CD4-positive, alpha-beta T cell treated with Interleukin-21 for 1 hour (primary cell): ENCODE measurements at regions not wholly inside any gene's neighbourhood (a gene's known extent, or its start where the extent isn't known, plus 50 kb on each side); places are given as distances from the start of the nearest gene placed in this dataset.
"Not testable (repeated sequence)": the region's sequence is repeated elsewhere in the genome, so short reads cannot be mapped to it uniquely, and the experiment has no call there.

Source experiments
- DNase-seq: peaks from one replicate; pipeline ENCODE4 v3.0.0-alpha.2; 2020

DNA sequence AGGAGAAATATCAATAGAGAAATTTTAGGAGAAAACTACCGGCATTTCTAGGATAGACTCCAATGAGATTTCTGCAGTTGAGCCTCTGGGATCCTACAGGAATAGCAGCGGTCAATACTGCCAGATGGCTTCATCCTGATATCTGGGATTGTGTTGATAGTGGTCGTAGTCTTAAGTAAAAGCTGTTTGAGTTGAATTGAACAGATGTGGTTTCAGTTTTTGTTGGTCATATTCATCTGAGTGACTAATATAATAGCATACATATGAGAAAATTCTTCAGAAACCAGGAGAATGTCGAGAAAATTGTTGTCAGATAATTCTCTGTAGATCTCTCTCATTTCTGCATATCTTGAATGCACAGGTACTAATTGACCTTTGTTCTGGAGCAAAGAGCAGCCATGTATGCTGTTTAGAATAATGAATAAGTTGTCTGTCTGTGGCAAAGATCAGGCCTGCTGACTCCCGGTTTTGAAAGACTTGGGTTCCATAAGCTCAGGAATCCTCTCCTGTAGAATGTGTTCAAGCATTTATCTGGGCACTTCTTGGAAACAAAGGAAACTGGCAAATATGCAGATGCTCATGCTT is 288.1 kb downstream of the TMX3 start:
- DNase-seq, result no peak

DNA sequence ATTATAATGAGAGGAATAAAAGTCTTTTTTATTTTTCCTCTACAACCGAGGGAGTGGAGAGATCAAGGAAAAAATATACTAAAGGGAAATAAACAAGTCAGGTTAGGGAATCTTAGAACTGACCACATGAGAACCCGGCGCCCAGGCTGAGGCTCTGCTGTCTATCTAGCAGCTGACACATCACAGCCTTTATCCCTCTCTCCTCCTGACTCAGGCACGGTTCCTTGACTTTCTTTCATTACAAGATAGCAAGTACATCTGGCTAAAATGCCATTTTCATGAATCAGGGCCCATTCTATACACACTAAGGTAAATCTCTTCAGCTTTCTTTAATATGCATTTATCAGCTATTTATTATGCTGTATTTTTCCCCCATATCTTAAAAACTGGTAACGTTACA is 296.0 kb downstream of the TMX3 start:
- DNase-seq, result no peak

DNA sequence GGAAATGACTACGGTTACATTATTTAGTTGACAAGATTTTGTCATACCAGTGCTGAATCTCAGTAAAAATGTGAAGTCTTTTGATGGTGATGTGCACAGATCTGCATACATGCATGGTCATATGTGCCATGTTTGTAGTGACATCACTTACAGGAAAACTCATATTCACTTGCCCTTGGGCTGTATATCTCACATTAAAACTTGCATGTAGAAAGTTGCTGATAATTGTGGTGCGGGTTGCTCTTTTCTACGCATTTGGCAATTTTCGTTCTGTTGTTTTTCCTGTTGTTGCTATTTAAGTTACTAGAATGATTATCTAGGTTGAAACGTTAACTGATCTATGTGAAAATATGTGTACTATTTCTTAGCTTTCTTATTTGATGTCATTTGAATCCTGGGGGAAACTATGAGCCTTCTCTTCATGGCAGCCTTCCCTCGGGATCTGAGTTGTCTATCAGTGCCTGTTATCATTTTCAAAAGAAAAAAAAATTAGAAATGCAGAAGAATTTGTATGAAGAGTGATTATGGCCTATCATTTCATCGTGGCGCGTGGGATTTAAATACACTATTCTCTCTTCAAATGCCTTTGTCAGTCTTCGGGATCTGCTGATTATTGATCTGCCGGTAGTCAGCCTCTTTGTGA is 296.6 kb downstream of the TMX3 start:
- DNase-seq, result no peak

DNA sequence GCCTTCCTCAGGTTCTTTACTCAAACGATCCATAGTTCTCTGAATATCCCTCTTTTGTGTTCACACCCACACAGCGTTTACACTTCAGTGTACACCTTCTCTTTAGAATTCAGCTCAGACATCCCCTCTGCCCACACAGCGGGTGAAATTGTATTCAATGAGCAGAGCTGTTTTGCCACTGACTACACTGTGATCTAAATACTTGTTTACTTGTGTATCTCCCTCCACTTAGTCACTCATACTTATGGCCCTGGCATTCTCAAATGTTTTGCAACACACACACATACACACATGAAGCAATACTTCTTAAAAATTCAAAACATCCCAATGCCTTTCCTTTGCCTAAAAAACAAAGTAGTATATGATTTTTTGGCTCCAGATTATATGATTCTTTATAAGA is 297.1 kb downstream of the TMX3 start:
- no peak for DNase-seq

DNA sequence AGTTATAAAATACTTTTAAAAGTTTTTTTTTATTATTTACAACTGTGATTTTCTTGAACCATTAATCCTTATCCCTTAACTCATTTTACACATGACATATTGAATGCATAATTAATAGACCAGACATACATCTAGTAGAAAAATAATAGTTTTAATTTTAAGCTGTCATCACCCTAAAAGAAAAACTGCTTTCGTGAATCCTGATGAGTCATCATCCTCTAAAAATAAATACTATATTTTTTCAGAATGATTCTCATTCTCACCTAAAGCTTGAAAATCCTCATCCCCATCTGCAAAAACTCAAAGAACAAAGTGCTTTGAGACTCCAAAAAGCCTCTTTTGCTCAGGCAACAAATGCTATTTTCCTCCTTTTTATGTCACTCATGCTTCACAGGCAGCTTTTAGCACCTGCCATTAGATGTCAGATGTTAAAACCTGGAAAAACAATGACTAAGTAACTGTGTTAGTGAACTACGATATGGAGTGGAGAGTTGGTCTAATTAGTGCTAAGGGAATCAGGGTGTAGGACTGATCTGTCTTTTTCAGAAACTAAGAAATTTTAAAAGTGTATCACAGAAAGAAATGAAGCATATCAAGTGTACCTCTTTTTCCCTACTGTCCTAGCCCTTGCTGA is 297.6 kb downstream of the TMX3 start:
- no peak for DNase-seq

DNA sequence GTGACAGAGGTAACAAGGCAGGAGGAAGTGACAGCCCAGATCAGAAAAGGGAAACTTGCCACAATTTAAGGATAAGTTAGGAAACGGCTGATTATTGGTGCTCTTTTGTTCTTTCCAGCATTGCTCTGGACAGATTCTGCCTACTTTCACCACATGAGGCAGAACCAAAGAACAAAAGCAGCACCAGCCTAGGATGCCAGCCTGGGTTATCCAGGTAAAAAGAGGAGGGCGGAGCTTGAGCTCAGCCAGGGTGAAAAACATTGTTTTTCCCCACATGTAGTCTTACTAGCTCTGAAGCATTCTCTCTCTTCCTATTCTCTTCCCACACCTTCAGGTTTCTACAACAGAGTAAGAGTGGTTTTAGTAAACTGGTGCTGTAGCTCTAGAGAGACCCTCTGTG is 300.5 kb downstream of the TMX3 start:
- no peak for DNase-seq

DNA sequence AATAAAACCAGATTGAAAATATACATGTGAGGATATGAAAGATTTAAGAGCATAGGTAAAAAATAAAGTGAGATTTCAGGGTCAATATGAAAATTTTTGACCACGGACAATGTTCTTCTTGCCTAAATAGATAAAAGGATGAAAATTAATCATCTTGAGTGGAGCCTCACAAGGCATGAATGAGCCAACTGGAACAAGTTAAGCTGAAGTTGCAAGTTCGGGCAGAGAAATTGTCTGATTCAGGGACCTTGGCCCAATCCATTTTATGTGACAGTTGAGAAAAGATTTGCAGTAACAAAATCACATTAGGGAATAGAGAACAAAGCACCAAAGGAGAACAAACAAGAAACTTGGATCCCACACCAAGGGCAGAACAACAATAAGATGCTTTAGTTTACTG is 305.3 kb downstream of the TMX3 start:
- no peak for DNase-seq

DNA sequence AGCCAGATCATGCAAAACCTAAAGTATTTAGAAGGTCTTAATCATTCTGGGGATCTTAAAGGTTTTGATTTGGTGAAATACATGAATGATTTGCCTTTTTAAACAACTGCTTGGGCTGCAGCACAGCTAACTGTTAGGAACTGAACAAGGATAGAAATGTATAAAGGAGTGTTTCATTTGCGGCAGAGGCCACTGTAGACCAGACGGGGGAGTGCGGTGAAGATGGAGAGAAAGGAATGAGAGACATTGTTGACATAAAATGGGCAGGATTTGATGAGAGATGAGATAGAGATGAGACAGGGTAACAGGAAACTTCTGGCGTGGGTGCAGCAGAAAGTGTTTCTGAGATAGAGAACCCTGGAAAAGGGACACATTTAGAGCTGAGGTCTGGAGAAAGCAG is 308.1 kb downstream of the TMX3 start:
- no peak for DNase-seq

DNA sequence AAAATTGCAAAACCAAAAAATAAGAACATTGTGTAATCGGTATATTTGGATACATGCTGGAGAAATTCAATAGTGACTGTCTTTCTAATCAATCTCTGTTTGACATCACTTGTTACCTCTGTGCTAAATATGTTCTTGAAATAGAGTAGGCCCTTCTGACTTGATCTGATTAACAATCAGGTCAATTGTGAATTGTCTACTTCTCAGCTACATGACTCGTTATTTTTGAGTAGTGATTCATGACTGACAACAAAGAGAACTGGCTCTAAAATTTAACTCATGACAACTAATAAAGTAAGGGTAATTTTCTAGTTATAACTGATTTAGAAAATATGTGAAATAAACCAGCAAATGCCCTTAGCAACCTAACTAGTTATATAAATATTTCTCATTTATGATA is 312.1 kb downstream of the TMX3 start:
- DNase-seq, result no peak

DNA sequence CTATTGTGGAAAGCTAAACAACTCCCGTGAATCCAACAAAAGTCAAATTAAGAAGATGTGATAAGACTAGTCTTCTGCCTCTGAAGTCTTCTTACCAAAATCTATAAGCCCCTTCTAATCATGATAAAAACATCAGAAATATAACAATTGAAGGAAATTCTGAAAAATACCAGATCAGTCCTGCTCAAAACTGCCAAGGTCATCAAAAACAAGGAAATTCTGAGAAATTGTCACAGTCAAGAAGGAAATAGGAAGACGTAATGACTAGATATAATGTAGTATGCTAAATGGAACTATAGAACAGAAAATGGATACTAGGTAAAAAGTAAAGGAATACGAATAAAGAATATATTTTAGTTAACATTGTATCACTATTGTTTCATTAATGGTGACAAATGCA is 314.0 kb downstream of the TMX3 start:
- DNase-seq, result no peak

DNA sequence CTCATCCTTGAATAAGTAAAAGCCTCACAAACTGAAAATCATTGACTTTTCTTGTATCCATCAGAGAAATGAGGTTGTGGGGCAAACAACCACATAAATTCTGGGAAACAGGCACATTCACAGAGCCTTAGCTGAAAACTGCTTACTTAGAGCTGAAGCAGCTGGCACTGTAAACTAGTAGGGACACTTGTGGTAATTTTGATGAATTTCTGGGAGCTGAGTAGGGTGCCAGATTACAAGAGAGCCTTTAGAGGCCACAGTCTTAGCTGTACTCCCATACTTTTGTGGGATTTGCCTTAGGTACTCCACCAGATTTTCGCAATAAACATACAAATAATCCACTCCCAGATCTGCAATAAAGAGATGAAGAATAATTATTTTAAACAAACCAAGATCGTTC is 315.2 kb downstream of the TMX3 start:
- no peak for DNase-seq

DNA sequence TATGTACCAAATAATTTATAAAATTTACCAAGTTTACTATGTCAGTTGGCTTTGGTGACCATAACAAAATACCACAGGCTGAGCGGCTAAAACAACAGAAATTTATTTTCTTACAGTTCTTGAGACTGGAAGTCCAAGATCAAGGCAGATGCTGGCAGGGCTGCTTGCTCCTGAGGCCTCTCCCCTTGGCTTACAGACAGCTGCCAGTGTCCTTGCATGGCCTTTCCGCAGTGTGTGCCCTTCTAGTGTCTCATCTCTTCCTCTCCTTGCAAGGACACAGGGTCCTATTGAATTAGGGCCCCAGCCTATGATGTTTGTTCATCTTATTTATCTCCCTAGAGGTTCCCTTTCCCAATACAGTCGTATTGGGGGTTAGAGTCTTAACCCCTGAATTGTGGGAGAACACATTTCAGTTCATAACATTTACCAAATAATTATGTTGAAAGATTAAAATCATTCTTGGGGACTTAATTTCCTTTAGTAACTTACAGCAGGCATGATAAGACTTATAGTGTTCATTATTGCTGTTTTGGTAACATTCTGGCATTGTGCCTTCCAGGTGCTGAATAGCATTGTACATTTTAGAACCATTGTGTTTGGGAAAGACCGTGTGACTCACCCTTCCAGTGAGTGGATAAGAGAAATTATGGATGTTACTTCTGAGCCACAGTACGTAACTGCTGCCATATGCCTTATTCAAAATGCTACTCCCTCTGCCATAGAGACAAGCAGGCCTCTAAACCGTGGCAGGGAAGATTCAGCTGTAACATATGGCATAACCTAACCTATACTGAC is 317.5 kb downstream of the TMX3 start:
- DNase-seq, result no peak

DNA sequence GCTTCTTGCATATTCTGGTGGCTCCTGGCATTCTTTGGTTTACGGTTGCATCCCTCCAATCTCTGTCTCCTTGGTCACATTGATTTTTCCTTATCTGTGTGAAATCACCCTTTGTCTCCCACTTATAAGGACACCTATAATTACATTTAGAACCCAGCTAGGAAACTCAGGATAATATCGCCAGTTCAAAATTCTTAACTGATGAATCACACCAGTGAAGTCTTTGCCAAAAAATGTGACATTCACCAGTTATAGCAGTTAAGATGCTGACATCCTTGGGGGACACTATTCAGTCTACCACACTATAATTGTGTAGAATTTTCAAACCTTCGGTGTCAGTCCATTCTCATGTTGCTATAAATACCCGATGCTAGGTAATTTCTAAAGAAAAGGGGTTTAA is 320.2 kb downstream of the TMX3 start:
- DNase-seq, result no peak

DNA sequence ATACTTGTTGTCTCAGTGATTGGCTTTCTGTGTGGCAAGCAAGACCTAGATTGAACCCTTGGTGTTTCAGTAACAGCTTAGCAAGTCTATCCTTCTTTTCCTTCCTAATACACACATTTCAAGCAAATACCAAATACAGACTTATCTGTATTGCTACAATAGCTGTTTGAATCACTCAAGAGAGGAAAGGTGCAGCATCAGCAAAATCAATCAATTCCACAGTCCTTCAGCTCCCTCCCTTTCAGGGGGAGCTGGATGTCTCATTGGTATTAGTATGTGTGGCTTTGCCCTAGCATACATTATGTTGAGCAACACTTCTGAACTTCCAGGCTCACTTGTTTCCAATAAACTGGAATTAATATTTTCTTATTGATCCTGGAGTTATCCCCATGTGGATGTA is 323.1 kb downstream of the TMX3 start:
- DNase-seq, result no peak

DNA sequence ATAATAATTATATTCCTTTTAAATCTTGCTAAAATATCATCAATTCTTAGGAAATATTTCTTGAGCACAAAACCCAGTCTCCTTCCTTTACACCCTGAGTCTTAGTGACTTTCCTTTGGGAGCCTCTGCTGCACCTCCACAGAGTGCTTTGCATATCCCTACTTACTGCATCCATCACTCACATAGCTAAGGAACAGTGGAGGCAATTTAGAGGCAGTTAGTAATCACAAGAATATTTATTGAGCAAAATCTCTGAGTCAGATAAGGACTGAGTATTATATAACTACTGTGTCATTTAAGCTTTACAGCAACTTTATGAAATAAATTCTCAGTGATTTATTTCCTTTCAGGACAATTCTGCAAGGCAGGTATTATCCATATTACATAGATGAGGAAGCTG is 327.7 kb downstream of the TMX3 start:
- DNase-seq, result no peak

DNA sequence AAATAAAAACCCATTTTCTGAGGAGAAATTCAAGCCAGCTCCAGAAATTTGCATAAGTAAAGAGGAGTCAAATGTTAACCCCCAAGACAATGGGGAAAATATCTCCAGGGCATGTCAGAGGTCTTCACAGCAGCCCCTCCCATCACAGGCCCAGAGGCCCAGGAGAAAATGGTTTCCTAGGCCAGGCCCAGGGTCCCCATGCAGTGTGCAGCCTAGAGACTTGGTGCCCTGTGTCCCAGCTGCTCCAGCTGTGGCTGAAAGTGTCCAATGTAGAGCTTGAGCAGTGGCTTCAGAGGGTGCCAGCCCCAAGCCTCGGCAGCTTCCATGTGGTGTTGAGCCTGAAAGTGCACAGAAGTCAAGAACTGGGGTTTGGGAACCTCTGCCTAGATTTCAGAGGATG is 330.9 kb downstream of the TMX3 start:
- DNase-seq, result not testable (repeated sequence)

DNA sequence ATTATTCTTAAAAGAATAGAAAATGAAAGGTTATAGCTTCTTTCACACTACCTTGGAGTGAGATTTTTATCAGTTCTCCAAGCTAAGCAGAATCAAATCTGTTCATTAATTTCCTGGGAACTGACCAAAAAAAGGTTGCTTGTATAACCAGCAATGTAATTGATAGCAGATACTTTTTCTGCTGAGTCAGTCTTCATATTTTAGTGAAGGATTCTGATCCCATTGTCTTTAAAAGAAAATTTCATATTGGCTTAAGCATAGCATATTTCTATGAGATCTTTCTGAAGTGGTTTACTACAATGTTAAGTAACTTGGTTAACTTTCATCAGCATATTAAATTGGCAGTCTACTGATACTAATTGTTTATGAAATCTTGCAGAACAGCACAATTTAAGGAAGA is 338.0 kb downstream of the TMX3 start:
- DNase-seq, result no peak

DNA sequence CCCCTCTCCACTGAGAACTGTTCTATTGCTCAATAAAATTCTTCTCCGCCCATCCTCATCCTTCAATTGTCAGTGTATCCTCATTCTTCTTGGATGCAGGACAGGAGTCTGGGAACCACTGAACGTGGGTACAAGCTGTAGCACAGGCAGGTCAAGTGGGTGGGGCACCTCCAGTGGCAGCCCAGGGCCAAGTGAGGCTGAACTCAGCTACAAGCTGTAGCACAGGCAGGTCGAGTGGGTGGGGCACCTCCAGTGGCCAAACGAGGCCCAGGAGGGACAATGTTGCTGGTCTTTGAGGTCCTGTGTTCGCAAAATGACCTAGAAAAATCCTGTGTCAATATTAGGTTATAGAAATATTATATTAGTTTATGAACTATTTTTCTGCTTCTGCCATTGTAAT is 352.0 kb downstream of the TMX3 start:
- DNase-seq, result no peak

DNA sequence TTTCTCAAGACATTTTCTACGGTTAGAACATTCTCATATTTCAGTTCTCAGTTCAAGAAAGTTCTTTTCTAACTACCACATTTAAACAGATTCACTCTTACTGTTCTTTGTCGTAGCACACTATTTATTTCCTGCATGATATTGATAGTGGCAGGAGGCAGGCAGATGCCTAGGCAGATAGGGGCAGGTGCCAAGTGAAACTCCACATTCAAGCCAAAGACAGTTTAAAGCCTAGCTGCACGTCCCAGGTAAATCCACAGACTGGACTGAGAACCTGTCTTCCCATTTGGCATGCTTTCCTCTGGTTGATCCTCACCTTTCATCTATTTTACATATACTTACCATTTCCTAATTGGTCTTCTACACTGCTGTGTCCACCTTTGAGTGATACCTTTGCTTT is 359.3 kb downstream of the TMX3 start:
- DNase-seq, result no peak

DNA sequence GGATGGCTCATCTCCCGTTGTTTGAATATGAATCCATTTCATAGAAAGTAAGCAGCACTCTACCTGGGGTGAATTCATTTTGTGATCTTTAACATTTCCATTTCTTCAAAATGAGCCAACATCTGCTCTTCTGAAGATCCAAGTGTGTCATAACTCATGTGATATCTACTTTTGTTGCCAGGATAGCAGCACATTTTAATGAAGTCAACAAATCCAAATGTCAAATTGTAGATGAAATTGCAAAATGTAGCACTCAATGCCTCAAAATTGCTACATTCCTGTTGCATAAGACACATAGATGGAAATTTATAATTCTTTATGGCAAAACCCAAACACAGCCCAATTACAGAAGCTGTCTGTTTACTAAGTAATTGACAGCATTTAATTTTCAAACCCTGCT is 360.7 kb downstream of the TMX3 start:
- DNase-seq, result no peak

DNA sequence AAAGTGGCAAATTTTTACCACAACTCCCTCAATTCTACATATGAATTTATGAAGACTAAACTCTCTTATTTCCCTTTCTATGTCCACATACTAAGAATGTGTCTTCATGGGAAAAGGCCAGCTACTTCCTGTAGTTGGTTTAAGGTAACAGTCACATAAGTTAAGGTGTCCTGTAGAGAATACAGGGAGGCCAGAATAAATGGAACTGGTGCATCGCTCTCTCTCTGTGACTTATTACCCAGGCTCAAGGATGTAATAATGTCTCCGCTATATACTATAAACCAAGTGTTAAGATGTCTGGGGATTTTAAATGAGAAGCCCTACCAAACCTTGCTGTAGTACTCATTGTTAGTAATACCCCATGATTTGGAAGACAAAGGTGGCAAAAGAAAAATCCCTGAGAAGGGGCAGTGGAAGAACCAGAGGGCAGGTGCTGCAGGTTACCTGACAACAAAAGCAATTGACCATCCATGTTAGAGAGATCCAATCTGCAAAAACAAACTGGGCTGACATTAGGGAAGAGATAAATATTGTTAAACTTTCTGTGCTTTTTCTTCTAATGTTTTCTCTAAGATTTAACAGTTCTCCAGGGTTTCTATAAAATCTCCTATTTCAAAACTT is 372.8 kb downstream of the TMX3 start:
- DNase-seq, result no peak

DNA sequence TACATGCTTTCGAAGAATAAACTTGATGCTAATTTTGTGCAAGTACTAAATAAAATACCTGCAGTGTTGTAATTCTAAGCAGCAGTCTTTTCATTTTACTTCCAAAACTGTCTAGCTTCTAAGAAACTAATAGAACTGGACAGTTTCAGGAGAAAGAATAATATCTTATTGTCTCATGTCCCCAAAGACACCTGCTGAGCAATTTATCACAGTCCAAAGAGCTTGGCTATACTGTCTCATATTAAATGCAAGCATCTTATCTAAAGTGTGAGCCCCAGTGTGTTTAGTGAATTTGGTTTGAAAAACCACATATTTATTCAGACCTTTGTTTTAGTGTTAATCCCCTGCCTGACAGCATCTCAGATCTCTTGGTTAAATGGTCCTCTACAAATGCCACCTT is 374.3 kb downstream of the TMX3 start:
- DNase-seq, result no peak

DNA sequence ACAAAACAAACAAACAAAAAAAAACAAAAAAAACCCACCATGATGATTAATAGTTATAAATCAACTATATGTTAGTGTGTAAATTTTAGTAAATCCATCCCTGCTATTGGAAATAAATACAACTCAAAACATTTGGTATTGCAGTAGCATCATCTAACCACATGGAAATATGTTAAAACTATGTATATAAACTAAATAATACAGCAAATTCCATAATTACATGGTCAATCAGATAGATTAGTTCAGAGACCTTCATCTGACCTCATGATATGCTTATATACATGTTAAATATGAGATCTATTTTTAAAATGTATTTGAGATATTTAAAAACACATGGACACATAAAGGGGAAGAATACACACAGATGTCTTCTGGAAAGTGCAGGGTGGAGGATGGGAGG is 384.2 kb downstream of the TMX3 start:
- DNase-seq, result no peak

DNA sequence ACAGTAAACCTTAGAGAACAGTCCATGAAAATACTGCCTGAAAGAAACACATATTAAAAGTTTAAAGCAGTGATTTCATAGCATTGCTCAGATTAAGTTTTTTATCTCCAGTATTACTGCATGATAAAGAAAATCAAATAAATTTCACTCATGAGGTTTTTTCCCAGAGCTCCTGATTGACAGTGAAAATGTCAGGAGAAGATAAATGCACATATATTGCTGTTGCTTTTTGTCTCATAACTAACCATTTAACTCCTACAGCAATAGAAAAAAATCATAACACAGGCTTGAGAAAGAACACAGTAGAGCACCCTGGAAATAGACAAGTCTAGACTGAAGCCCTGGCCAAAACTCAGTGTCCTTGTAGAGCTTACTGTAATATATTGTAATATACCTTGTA is 391.0 kb downstream of the TMX3 start:
- DNase-seq, result no peak
